ENCODE measurements at regions not wholly inside any gene's neighbourhood (a gene's known extent, or its start where the extent isn't known, plus 50 kb on each side); places are given as distances from the start of the nearest gene placed in this dataset.
"Not testable (repeated sequence)": the region's sequence is repeated elsewhere in the genome, so short reads cannot be mapped to it uniquely, and the experiment has no call there.

- WGBS: 94% methylated on average over 2 of the region's 2 CpGs
- no peak overlapping the region for H3K4me3 ChIP-seq
- no peak overlapping the region for H3K27ac ChIP-seq
- no peaks in the 10 kb centered on the region for H3K9me3 ChIP-seq
- no peaks in the 10 kb centered on the region for H3K27me3 ChIP-seq (replicated peaks; ENCODE audit: insufficient read depth)
- TF ChIP-seq POLR2AphosphoS5 (IDR thresholded peaks at IDR 0.05) (no peak), CTCF (IDR thresholded peaks at IDR 0.05) (no peak), POLR2A (IDR thresholded peaks at IDR 0.05) (no peak)
- no peak for DNase-seq (ENCODE audit: low spot score)
- no peaks in the 10 kb centered on the region for H3K4me1 ChIP-seq (replicated peaks)
- no peaks in the 10 kb centered on the region for H3K36me3 ChIP-seq
- intact Hi-C loops (cut with DNase I): no loop called here
Measured at GRCh38 chr14:97995038-97995437, 1197.9 kb downstream of the VRK1 start.

- Histone ChIP-seq H3K27ac (no peak overlapping the region), H3K9me3 (no peaks in the 10 kb centered on the region), H3K4me3 (no peak overlapping the region), H3K36me3 (no peaks in the 10 kb centered on the region), H3K4me1 (replicated peaks) (no peaks in the 10 kb centered on the region), H3K27me3 (replicated peaks; ENCODE audit: insufficient read depth) (no peaks in the 10 kb centered on the region)
- DNase-seq (ENCODE audit: low spot score): no peak
- intact Hi-C loops (cut with DNase I): no loop called here
- 89% methylated on average over 2 of the region's 2 CpGs for WGBS
- TF ChIP-seq POLR2AphosphoS5 (IDR thresholded peaks at IDR 0.05) (no peak), CTCF (IDR thresholded peaks at IDR 0.05) (no peak), POLR2A (IDR thresholded peaks at IDR 0.05) (no peak)
Measured at GRCh38 chr14:97995531-97995930, 1198.3 kb downstream of the VRK1 start.

GRCh38 chr14:98006008-98006407 lies 1208.8 kb downstream of the VRK1 start:
- 91% methylated on average over 7 of the region's 7 CpGs for WGBS
- no peaks in the 10 kb centered on the region for H3K9me3 ChIP-seq
- intact Hi-C loops (cut with DNase I): no loop called here
- no peak overlapping the region for H3K27ac ChIP-seq
- no peak for TF ChIP-seq POLR2A (IDR thresholded peaks at IDR 0.05)
- TF ChIP-seq CTCF (IDR thresholded peaks at IDR 0.05): no peak
- no peak for TF ChIP-seq POLR2AphosphoS5 (IDR thresholded peaks at IDR 0.05)
- H3K27me3 ChIP-seq (replicated peaks; ENCODE audit: insufficient read depth): no peaks in the 10 kb centered on the region
- no peak overlapping the region for H3K4me3 ChIP-seq
- H3K4me1 ChIP-seq (replicated peaks): no peaks in the 10 kb centered on the region
- no peaks in the 10 kb centered on the region for H3K36me3 ChIP-seq
- no peak for DNase-seq (ENCODE audit: low spot score)

GRCh38 chr14:98008381-98009113 lies 1211.4 kb downstream of the VRK1 start:
- DNase-seq (ENCODE audit: low spot score): no peak
- no peak overlapping the region for H3K27ac ChIP-seq
- H3K9me3 ChIP-seq: no peaks in the 10 kb centered on the region
- no peak overlapping the region for H3K4me3 ChIP-seq
- WGBS: 87% methylated on average over 4 of the region's 4 CpGs
- H3K27me3 ChIP-seq (replicated peaks; ENCODE audit: insufficient read depth): no peaks in the 10 kb centered on the region
- no peaks in the 10 kb centered on the region for H3K4me1 ChIP-seq (replicated peaks)
- intact Hi-C loops (cut with DNase I): no loop called here
- TF ChIP-seq POLR2AphosphoS5 (IDR thresholded peaks at IDR 0.05) (no peak), CTCF (IDR thresholded peaks at IDR 0.05) (no peak), POLR2A (IDR thresholded peaks at IDR 0.05) (no peak)
- H3K36me3 ChIP-seq: no peaks in the 10 kb centered on the region

- 34% methylated on average over 3 of the region's 3 CpGs for whole genome bisulfite sequencing
- intact Hi-C loops (cut with DNase I); H3K4me3 ChIP-seq; H3K9me3 ChIP-seq; H3K27me3 ChIP-seq (replicated peaks; ENCODE audit: insufficient read depth); H3K4me1 ChIP-seq (replicated peaks); DNase-seq (ENCODE audit: low spot score); H3K27ac ChIP-seq; H3K36me3 ChIP-seq: not testable (repeated sequence)
Measured at GRCh38 chr14:98009177-98009576, 1212.0 kb downstream of the VRK1 start.

All from prostate gland (tissue), 2 donors.